Stomach (tissue), 4 donors: ENCODE measurements at regions not wholly inside any gene's neighbourhood (a gene's known extent, or its start where the extent isn't known, plus 50 kb on each side); places are given as distances from the start of the nearest gene placed in this dataset.

Experiments used
- CTCF ChIP-seq, 7 experiments: fragments of 450-650 bp in 4 of 7; fragments of 200-600 bp in 3 of 7; sonication (generic) in 3 of 7; IDR thresholded peaks; one replicate each; pipeline ENCODE4 v1.5.1; 2016 to 2019; ENCODE audit warnings: antibody characterized with exemption in 7 of 7, control low read depth in 2 of 7, mild to moderate bottlenecking in 1 of 7
- POLR2A ChIP-seq, 4 donors: fragments of 450-650 bp; IDR thresholded peaks; one replicate each; pipeline ENCODE4 v1.6.1; 2016; ENCODE audit warnings: antibody characterized with exemption in 4 of 4, control low read depth in 2 of 4, mild to moderate bottlenecking in 1 of 4, moderate library complexity in 1 of 4

DNA sequence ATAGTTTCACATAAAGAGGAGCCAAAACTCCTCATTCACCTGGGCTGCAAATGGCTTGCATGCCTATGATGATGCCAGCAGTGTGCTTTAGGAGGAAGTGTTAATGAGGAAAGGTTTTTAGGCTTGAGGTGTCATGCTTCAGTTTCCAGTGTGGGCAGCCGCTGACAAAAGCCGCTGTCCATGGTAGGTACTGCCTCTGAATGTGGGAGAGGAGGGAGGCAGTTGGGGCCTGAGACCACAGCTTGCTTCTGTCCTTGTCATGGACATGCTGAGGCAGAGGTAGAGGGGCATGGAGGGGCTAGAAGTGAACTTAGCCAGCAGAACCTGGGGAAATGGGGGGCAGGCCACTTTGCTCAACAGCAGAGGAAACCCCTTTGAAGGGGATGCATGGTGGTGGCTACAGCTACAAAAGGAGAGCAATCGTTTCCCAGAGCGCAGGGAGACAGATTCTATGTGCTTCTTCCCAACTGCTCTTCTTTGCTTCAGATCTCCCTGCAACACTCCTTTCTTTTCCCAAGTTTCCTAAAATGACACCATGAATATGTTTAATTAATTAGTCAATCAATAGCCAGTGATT, 372.1 kb upstream of the CNR1 start:
- TF ChIP-seq CTCF (IDR thresholded peaks at IDR 0.05) (no peak), POLR2A (IDR thresholded peaks at IDR 0.05) (no peak)
